Sigmoid colon (tissue), 4 donors: ENCODE measurements at regions not wholly inside any gene's neighbourhood (a gene's known extent, or its start where the extent isn't known, plus 50 kb on each side); places are given as distances from the start of the nearest gene placed in this dataset.

Experiments
- CTCF ChIP-seq, 4 experiments: fragments of 450-650 bp in 3 of 4; fragments of 200-600 bp in 1 of 4; IDR thresholded peaks; one replicate each; pipeline ENCODE4 v1.5.1; 2016 to 2019; ENCODE audit warnings: antibody characterized with exemption in 4 of 4, mild to moderate bottlenecking in 3 of 4, moderate library complexity in 2 of 4
- EP300 ChIP-seq, 4 donors: sonication (generic); formaldehyde crosslinking; IDR thresholded peaks; one replicate each; pipeline ENCODE4 v1.6.1; 2017; ENCODE audit warnings: antibody characterized with exemption in 4 of 4
- POLR2A ChIP-seq, 2 donors: fragments of 450-650 bp; IDR thresholded peaks; one replicate each; pipeline ENCODE4 v1.6.1; 2016; ENCODE audit warnings: antibody characterized with exemption in 2 of 2, mild to moderate bottlenecking in 2 of 2, moderate library complexity in 2 of 2
- POLR2AphosphoS5 ChIP-seq, 4 donors: sonication (generic); formaldehyde crosslinking; IDR thresholded peaks; one replicate each; pipeline ENCODE4 v1.6.1; 2017; ENCODE audit warnings: antibody characterized with exemption in 4 of 4

- no peak for TF ChIP-seq POLR2AphosphoS5 (IDR thresholded peaks at IDR 0.05)
- TF ChIP-seq CTCF (IDR thresholded peaks at IDR 0.05), result no peak
- TF ChIP-seq EP300 (IDR thresholded peaks at IDR 0.05), result no peak
- no peak for TF ChIP-seq POLR2A (IDR thresholded peaks at IDR 0.05)
Measured at GRCh38 chr21:41079159-41079558, 88.8 kb upstream of the BACE2 start.
